H9 (cell line): ENCODE measurements at regions not wholly inside any gene's neighbourhood (a gene's known extent, or its start where the extent isn't known, plus 50 kb on each side); places are given as distances from the start of the nearest gene placed in this dataset.

Experiments
- DNase-seq: peaks from one replicate; pipeline ENCODE4 v3.0.0-alpha.2; 2017
- H2AFZ ChIP-seq: one replicate; pipeline ENCODE4 v1.6.1; 2013; ENCODE audit warnings: mild to moderate bottlenecking, low read length, control low read depth, moderate library complexity
- H2AK5ac ChIP-seq: 2 replicates; pipeline ENCODE4 v1.6.1; 2013; ENCODE audit warnings: low read length, control low read depth, mixed read lengths; ENCODE audit not compliant: insufficient read length
- H2BK120ac ChIP-seq: one replicate; pipeline ENCODE4 v1.6.1; 2013; ENCODE audit warnings: low read depth, mild to moderate bottlenecking, low read length, control low read depth, inconsistent platforms; ENCODE audit not compliant: poor library complexity, severe bottlenecking
- H2BK12ac ChIP-seq: 2 replicates; pipeline ENCODE4 v1.6.1; 2013; ENCODE audit warnings: low read length, control low read depth, mixed read lengths, low read depth; ENCODE audit not compliant: insufficient read length
- H2BK15ac ChIP-seq: 2 replicates; pipeline ENCODE4 v1.6.1; 2013; ENCODE audit warnings: low read depth, low read length, control low read depth
- H2BK20ac ChIP-seq: one replicate; pipeline ENCODE4 v1.6.1; 2013; ENCODE audit warnings: low read depth, mild to moderate bottlenecking, low read length, control low read depth, inconsistent platforms; ENCODE audit not compliant: poor library complexity, severe bottlenecking
- H2BK5ac ChIP-seq: 2 replicates; pipeline ENCODE4 v1.6.1; 2013; ENCODE audit warnings: low read length, control low read depth, mixed read lengths; ENCODE audit not compliant: insufficient read length
- H3K14ac ChIP-seq: 2 replicates; pipeline ENCODE4 v1.6.1; 2013; ENCODE audit warnings: low read length, control low read depth; ENCODE audit not compliant: insufficient read depth
- H3K18ac ChIP-seq: 2 replicates; pipeline ENCODE4 v1.6.1; 2013; ENCODE audit warnings: low read depth, mild to moderate bottlenecking, mixed read lengths, low read length, control low read depth; ENCODE audit not compliant: insufficient read length
- H3K23ac ChIP-seq: 2 replicates; pipeline ENCODE4 v1.6.1; 2013; ENCODE audit warnings: low read length, control low read depth, mixed read lengths, low read depth; ENCODE audit not compliant: insufficient read length
- H3K23me2 ChIP-seq: 2 replicates; pipeline ENCODE4 v1.6.1; 2013; ENCODE audit warnings: low read depth, mild to moderate bottlenecking, mixed read lengths, low read length, control low read depth; ENCODE audit not compliant: insufficient read length, poor library complexity, severe bottlenecking
- H3K27ac ChIP-seq: 2 replicates; pipeline ENCODE4 v1.5.1; 2013; ENCODE audit warnings: low read length, control low read depth, mixed read lengths, low read depth; ENCODE audit not compliant: insufficient read length
- H3K27me3 ChIP-seq: 2 replicates; pipeline ENCODE4 v1.6.1; 2013; ENCODE audit warnings: low read length, control low read depth, inconsistent platforms; ENCODE audit not compliant: insufficient read depth
- H3K4ac ChIP-seq: 2 replicates; pipeline ENCODE4 v1.6.1; 2013; ENCODE audit warnings: low read depth, mild to moderate bottlenecking, control low read depth, inconsistent platforms, low read length, moderate library complexity
- H3K4me1 ChIP-seq: 2 replicates; pipeline ENCODE4 v1.6.1; 2013; ENCODE audit warnings: low read length, control low read depth, inconsistent platforms; ENCODE audit not compliant: insufficient read depth
- H3K4me2 ChIP-seq: 2 replicates; pipeline ENCODE4 v1.6.1; 2013; ENCODE audit warnings: low read length, control low read depth, mixed read lengths; ENCODE audit not compliant: insufficient read length, insufficient read depth
- H3K56ac ChIP-seq: 2 replicates; pipeline ENCODE4 v1.6.1; 2013; ENCODE audit warnings: low read depth, mild to moderate bottlenecking, mixed read lengths, low read length, control low read depth; ENCODE audit not compliant: insufficient read length
- H3K79me1 ChIP-seq: 2 replicates; pipeline ENCODE4 v1.6.1; 2013; ENCODE audit warnings: low read depth, mild to moderate bottlenecking, moderate library complexity, low read length, control low read depth, inconsistent platforms; ENCODE audit not compliant: insufficient read depth, poor library complexity, severe bottlenecking
- H3K79me2 ChIP-seq: 2 replicates; pipeline ENCODE4 v1.6.1; 2013; ENCODE audit warnings: low read length, control low read depth, inconsistent platforms; ENCODE audit not compliant: insufficient read depth
- H3K9ac ChIP-seq: 2 replicates; pipeline ENCODE4 v1.6.1; 2013; ENCODE audit warnings: low read length, control low read depth, mixed read lengths; ENCODE audit not compliant: insufficient read length; ENCODE audit errors: extremely low read depth
- H3K9me3 ChIP-seq: one replicate; pipeline ENCODE4 v1.6.1; 2013; ENCODE audit warnings: low read depth, low read length, inconsistent platforms; ENCODE audit not compliant: control insufficient read depth
- H3T11ph ChIP-seq: one replicate; pipeline ENCODE4 v1.6.1; 2013; ENCODE audit warnings: mild to moderate bottlenecking, low read length, control low read depth, inconsistent platforms
- H4K20me1 ChIP-seq: one replicate; pipeline ENCODE4 v1.6.1; 2013; ENCODE audit not compliant: control insufficient read depth, insufficient read length, insufficient read depth
- H4K5ac ChIP-seq: 2 replicates; pipeline ENCODE4 v1.6.1; 2013; ENCODE audit warnings: low read depth, mild to moderate bottlenecking, mixed read lengths, low read length, control low read depth; ENCODE audit not compliant: insufficient read length
- H4K8ac ChIP-seq: replicated peaks from 2 replicates; pipeline ENCODE4 v1.6.1; 2013; ENCODE audit warnings: low read length, control low read depth, mixed read lengths, low read depth; ENCODE audit not compliant: insufficient read length
- H4K91ac ChIP-seq: 2 replicates; pipeline ENCODE4 v1.6.1; 2013; ENCODE audit warnings: low read depth, mild to moderate bottlenecking, moderate library complexity, mixed read lengths, low read length, control low read depth; ENCODE audit not compliant: insufficient read length
- H3K27ac Mint-ChIP-seq, 3 experiments: 2 replicates in 2 of 3; 3 replicates in 1 of 3; pipeline ENCODE4 v1.8.0; 2020 to 2021; ENCODE audit warnings: mixed read lengths in 3 of 3, mild to moderate bottlenecking in 1 of 3, moderate library complexity in 1 of 3
- H3K27me3 Mint-ChIP-seq: 2 replicates; pipeline ENCODE4 v1.8.0; 2021; ENCODE audit warnings: low read depth, mild to moderate bottlenecking, moderate library complexity, mixed read lengths
- H3K36me3 Mint-ChIP-seq, 3 experiments: 2 replicates in 2 of 3; 3 replicates in 1 of 3; pipeline ENCODE4 v1.8.0; 2020 to 2021; ENCODE audit warnings: low read depth in 3 of 3, mixed read lengths in 3 of 3; ENCODE audit not compliant: insufficient read depth in 1 of 3
- H3K4me1 Mint-ChIP-seq, 2 experiments: 2 replicates each; pipeline ENCODE4 v1.8.0; 2020; ENCODE audit warnings: mixed read lengths in 2 of 2
- H3K4me3 Mint-ChIP-seq, 2 experiments: 2 replicates in 1 of 2; 3 replicates in 1 of 2; pipeline ENCODE4 v1.8.0; 2020 to 2021; ENCODE audit warnings: mild to moderate bottlenecking in 2 of 2, mixed read lengths in 2 of 2, moderate library complexity in 1 of 2
- H3K9me3 Mint-ChIP-seq, 2 experiments: 2 replicates in 1 of 2; 3 replicates in 1 of 2; pipeline ENCODE4 v1.8.0; 2020; ENCODE audit warnings: mild to moderate bottlenecking in 2 of 2, mixed read lengths in 2 of 2, moderate library complexity in 1 of 2
- whole genome bisulfite sequencing: extraction: QIAGEN DNeasy Blood & Tissue Kit; methylation state at CpG from one replicate; pipeline ENCODE4 v1.1.7; 2013; ENCODE audit warnings: missing lambda C conversion rate, low lambda C conversion rate, mixed read lengths; ENCODE audit not compliant: insufficient read length; ENCODE audit errors: extremely low coverage; 5-methylcytosine and 5-hydroxymethylcytosine counted together
- TF ChIP-seq, protein P1 (sequence below): fragments of 200-600 bp; sonication (generic); conservative IDR thresholded peaks from 3 replicates; pipeline ENCODE4 v1.8.0; 2021; ENCODE audit warnings: antibody characterized with exemption, mild to moderate bottlenecking

DNA sequence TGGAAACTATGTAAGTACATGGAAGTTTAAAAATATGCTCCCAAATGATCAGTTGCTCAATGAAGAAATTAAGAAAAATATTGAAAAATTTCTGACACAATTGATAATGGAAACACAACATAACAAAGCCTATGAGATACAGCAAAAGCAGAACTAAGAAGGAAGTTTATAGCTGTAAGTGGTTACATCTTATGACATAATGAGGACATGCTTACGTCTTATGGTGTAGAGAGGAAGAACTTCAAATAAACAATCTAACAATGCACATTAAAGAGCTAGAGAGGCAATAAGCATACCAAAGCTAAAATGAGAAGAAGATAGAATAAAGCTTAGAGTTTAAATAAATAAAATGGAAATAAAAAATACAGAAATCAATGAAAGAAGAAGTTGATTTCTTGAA lies 50.0 kb upstream of the CEACAM21 start:
- no peak overlapping the region for H2AK5ac ChIP-seq
- H3K27me3 Mint-ChIP-seq: peaks cover 2% of the 10 kb centered on the region

More for the DNA sequence above, 50.0 kb upstream of the CEACAM21 start:
- Histone ChIP-seq H2BK120ac (no peak overlapping the region), H3K79me1 (no peaks in the 10 kb centered on the region), H3K27ac (no peak overlapping the region), H3K4me1 (no peaks in the 10 kb centered on the region), H3K4ac (no peak overlapping the region), H4K20me1 (no peaks in the 10 kb centered on the region), H3K9ac (no peak overlapping the region), H3T11ph (no peak overlapping the region), H3K56ac (no peak overlapping the region), H2BK12ac (no peak overlapping the region), H3K9me3 (peaks cover 12% of the 10 kb centered on the region), H3K27me3 (peaks cover 16% of the 10 kb centered on the region), H3K79me2 (no peaks in the 10 kb centered on the region), H3K18ac (no peak overlapping the region), H2BK5ac (no peak overlapping the region), H4K8ac (no peak overlapping the region), H2BK15ac (no peak overlapping the region), H4K5ac (no peak overlapping the region), H3K23me2 (no peaks in the 10 kb centered on the region), H3K4me2 (no peak overlapping the region), H4K91ac (no peak overlapping the region), H2AFZ (no peak overlapping the region), H3K14ac (no peak overlapping the region), H2BK20ac (no peak overlapping the region), H3K23ac (no peak overlapping the region)
- DNase-seq: no peak
- TF ChIP-seq, protein P1, sequence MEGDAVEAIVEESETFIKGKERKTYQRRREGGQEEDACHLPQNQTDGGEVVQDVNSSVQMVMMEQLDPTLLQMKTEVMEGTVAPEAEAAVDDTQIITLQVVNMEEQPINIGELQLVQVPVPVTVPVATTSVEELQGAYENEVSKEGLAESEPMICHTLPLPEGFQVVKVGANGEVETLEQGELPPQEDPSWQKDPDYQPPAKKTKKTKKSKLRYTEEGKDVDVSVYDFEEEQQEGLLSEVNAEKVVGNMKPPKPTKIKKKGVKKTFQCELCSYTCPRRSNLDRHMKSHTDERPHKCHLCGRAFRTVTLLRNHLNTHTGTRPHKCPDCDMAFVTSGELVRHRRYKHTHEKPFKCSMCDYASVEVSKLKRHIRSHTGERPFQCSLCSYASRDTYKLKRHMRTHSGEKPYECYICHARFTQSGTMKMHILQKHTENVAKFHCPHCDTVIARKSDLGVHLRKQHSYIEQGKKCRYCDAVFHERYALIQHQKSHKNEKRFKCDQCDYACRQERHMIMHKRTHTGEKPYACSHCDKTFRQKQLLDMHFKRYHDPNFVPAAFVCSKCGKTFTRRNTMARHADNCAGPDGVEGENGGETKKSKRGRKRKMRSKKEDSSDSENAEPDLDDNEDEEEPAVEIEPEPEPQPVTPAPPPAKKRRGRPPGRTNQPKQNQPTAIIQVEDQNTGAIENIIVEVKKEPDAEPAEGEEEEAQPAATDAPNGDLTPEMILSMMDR: no peak
- H3K9me3 Mint-ChIP-seq: peaks cover 80 to 91% of the 10 kb centered on the region in 2 experiments
- no CpG with 5 or more reads among the region's 1 CpG for WGBS
- H3K4me3 Mint-ChIP-seq: no peak overlapping the region
- peaks cover 0 to 17% (median 0%) of the 10 kb centered on the region in 3 experiments; a peak in 3 of 7 replicates for H3K36me3 Mint-ChIP-seq
- H3K4me1 Mint-ChIP-seq: no peaks in the 10 kb centered on the region
- H3K27ac Mint-ChIP-seq: no peak overlapping the region
